ENCODE measurements at regions not wholly inside any gene's neighbourhood (a gene's known extent, or its start where the extent isn't known, plus 50 kb on each side); places are given as distances from the start of the nearest gene placed in this dataset.
A peak's percentile ranks its signal among the peaks of the same experiment; 100 is the strongest.

GRCh38 chr9:24712206-24712605 is 166.5 kb upstream of the IZUMO3 start:
- H3K4me3 ChIP-seq: no peak overlapping the region
- H3K9me3 ChIP-seq (replicated peaks in 1 of 3): no peaks in the 10 kb centered on the region
- no peaks in the 10 kb centered on the region for H3K27me3 ChIP-seq
- H3K4me1 ChIP-seq (replicated peaks in 1 of 2): no peaks in the 10 kb centered on the region
- 31 to 47% (median 37%) methylated on average over 2 of the region's 2 CpGs for WGBS, 4 donors
- H3K27ac ChIP-seq: no peak overlapping the region
- H3K36me3 ChIP-seq (replicated peaks in 1 of 2): no peaks in the 10 kb centered on the region
- TF ChIP-seq POLR2A (IDR thresholded peaks at IDR 0.05) (no peak), CTCF (IDR thresholded peaks at IDR 0.05) (no peak)
- intact Hi-C loops (cut with DNase I): no loop called here
- DNase-seq: no peak

- Histone ChIP-seq H3K9me3 (replicated peaks in 1 of 3) (no peaks in the 10 kb centered on the region), H3K36me3 (replicated peaks in 1 of 2) (no peaks in the 10 kb centered on the region), H3K27me3 (no peaks in the 10 kb centered on the region), H3K27ac (no peak overlapping the region), H3K4me1 (replicated peaks in 1 of 2) (no peaks in the 10 kb centered on the region), H3K4me3 (no peak overlapping the region)
- 60 to 87% (median 77%) methylated on average over 2 of the region's 2 CpGs for WGBS, 4 donors
- no peak for DNase-seq
- TF ChIP-seq CTCF (IDR thresholded peaks at IDR 0.05) (no peak), POLR2A (IDR thresholded peaks at IDR 0.05) (no peak)
- intact Hi-C loops (cut with DNase I): no loop called here
Observed at GRCh38 chr9:24708814-24709213, 163.1 kb upstream of the IZUMO3 start.

GRCh38 chr9:24698881-24699518 is 153.3 kb upstream of the IZUMO3 start:
- H3K27ac ChIP-seq: no peak overlapping the region
- TF ChIP-seq CTCF (IDR thresholded peaks at IDR 0.05) (no peak), POLR2A (IDR thresholded peaks at IDR 0.05) (no peak)

GRCh38 chr9:24672336-24672735 is 126.6 kb upstream of the IZUMO3 start:
- no peaks in the 10 kb centered on the region for H3K4me1 ChIP-seq (replicated peaks in 1 of 2)
- H3K36me3 ChIP-seq (replicated peaks in 1 of 2): no peaks in the 10 kb centered on the region
- no peak for DNase-seq
- H3K4me3 ChIP-seq: no peak overlapping the region
- no peaks in the 10 kb centered on the region for H3K27me3 ChIP-seq
- intact Hi-C loops (cut with DNase I): no loop called here
- no peak overlapping the region for H3K27ac ChIP-seq
- no peaks in the 10 kb centered on the region for H3K9me3 ChIP-seq (replicated peaks in 1 of 3)
- TF ChIP-seq CTCF (IDR thresholded peaks at IDR 0.05) (no peak), POLR2A (IDR thresholded peaks at IDR 0.05) (no peak)

More at GRCh38 chr9:24698881-24699518, 153.3 kb upstream of the IZUMO3 start:
- DNase-seq: no peak
- Histone ChIP-seq H3K27me3 (no peaks in the 10 kb centered on the region), H3K4me1 (replicated peaks in 1 of 2) (no peaks in the 10 kb centered on the region), H3K4me3 (peak overlapping the region in 1 of 4 donors; percentile 30), H3K36me3 (replicated peaks in 1 of 2) (no peaks in the 10 kb centered on the region), H3K9me3 (replicated peaks in 1 of 3) (no peaks in the 10 kb centered on the region)
- intact Hi-C loops (cut with DNase I): no loop called here
- WGBS, 4 donors: 22 to 28% (median 24%) methylated on average over 3 of the region's 3 CpGs
